Cardiac muscle cell (in vitro differentiated cells and primary cell): ENCODE measurements at regions not wholly inside any gene's neighbourhood (a gene's known extent, or its start where the extent isn't known, plus 50 kb on each side); places are given as distances from the start of the nearest gene placed in this dataset.
"Not testable (repeated sequence)": the region's sequence is repeated elsewhere in the genome, so short reads cannot be mapped to it uniquely, and the experiment has no call there.

Experiments used
- DNase-seq, 2 donors: peaks; one replicate each; pipeline versions ENCODE4 v3.0.0 to v3.0.0-alpha.2; 2010 to 2017; ENCODE audit warnings: low read depth in 1 of 2, low spot score in 1 of 2
- H3K27ac ChIP-seq: fragments of 200-600 bp; sonication (generic); 2 replicates; pipeline ENCODE4 v1.5.1; 2016
- H3K27me3 ChIP-seq: fragments of 200-600 bp; sonication (generic); 2 replicates; pipeline ENCODE4 v1.6.0; 2016; ENCODE audit warnings: control low read depth
- H3K36me3 ChIP-seq: fragments of 200-600 bp; sonication (generic); 2 replicates; pipeline ENCODE4 v1.5.1; 2016; ENCODE audit warnings: control low read depth
- H3K4me1 ChIP-seq: fragments of 200-600 bp; sonication (generic); 2 replicates; pipeline ENCODE4 v1.8.1; 2017; ENCODE audit warnings: low read depth, mild to moderate bottlenecking, mixed run types
- H3K4me3 ChIP-seq: fragments of 200-600 bp; sonication (generic); 2 replicates; pipeline ENCODE4 v1.5.1; 2016; ENCODE audit warnings: mild to moderate bottlenecking
- H3K9me3 ChIP-seq: fragments of 200-600 bp; sonication (generic); 2 replicates; pipeline ENCODE4 v1.5.1; 2017; ENCODE audit warnings: low read depth, mild to moderate bottlenecking, control low read depth
- CTCF ChIP-seq: IDR thresholded peaks from 2 replicates; pipeline ENCODE4 v1.5.1; 2012; ENCODE audit warnings: low read depth, mild to moderate bottlenecking, low read length

DNA sequence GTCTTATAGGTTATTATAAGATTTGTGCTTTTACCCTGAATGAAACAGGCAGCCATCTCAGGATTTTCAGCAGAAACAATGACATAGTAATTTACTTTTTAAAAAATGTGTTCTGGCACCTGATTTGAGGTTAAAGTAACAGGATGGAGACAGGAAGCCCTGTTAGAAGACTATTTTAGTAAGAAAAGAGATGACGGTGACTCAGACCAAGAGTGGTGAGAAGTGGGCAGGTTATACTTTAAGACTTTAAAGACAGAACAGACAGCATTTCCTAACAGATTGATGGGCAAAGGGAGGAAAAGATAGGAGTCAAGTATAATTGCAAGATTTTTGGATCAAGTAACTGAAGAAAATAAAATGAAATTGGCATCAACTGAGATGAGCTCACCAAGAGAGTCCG lies 436.8 kb upstream of the NR5A2 start:
- H3K9me3 ChIP-seq, result no peaks in the 10 kb centered on the region
- no peak overlapping the region for H3K4me3 ChIP-seq
- H3K4me1 ChIP-seq, result no peaks in the 10 kb centered on the region
- DNase-seq, result no peak
- no peaks in the 10 kb centered on the region for H3K27me3 ChIP-seq
- no peak overlapping the region for H3K27ac ChIP-seq
- no peaks in the 10 kb centered on the region for H3K36me3 ChIP-seq
- TF ChIP-seq CTCF, result no peak

GRCh38 chr1:199591468-199591867 lies 436.0 kb upstream of the NR5A2 start:
- Histone ChIP-seq H3K36me3 (no peaks in the 10 kb centered on the region), H3K27me3 (no peaks in the 10 kb centered on the region), H3K27ac (no peak overlapping the region), H3K4me3 (no peak overlapping the region), H3K9me3 (no peaks in the 10 kb centered on the region), H3K4me1 (no peaks in the 10 kb centered on the region)
- DNase-seq, result no peak
- TF ChIP-seq CTCF, result no peak

GRCh38 chr1:199593475-199593874 lies 434.0 kb upstream of the NR5A2 start:
- Histone ChIP-seq H3K36me3 (no peaks in the 10 kb centered on the region), H3K27me3 (no peaks in the 10 kb centered on the region), H3K9me3 (no peaks in the 10 kb centered on the region), H3K4me1 (no peaks in the 10 kb centered on the region), H3K4me3 (no peak overlapping the region), H3K27ac (no peak overlapping the region)
- TF ChIP-seq CTCF, result no peak
- no peak for DNase-seq

- not testable (repeated sequence) for H3K27ac ChIP-seq, DNase-seq, H3K9me3 ChIP-seq, H3K36me3 ChIP-seq, H3K27me3 ChIP-seq, H3K4me3 ChIP-seq, H3K4me1 ChIP-seq
These were observed 431.1 kb upstream of the NR5A2 start for GRCh38 chr1:199596448-199596847.

GRCh38 chr1:199597152-199597551 lies 430.4 kb upstream of the NR5A2 start:
- Histone ChIP-seq H3K27ac (no peak overlapping the region), H3K36me3 (no peaks in the 10 kb centered on the region), H3K27me3 (no peaks in the 10 kb centered on the region), H3K9me3 (no peaks in the 10 kb centered on the region), H3K4me3 (no peak overlapping the region), H3K4me1 (no peaks in the 10 kb centered on the region)
- no peak for DNase-seq
- TF ChIP-seq CTCF, result no peak

DNA sequence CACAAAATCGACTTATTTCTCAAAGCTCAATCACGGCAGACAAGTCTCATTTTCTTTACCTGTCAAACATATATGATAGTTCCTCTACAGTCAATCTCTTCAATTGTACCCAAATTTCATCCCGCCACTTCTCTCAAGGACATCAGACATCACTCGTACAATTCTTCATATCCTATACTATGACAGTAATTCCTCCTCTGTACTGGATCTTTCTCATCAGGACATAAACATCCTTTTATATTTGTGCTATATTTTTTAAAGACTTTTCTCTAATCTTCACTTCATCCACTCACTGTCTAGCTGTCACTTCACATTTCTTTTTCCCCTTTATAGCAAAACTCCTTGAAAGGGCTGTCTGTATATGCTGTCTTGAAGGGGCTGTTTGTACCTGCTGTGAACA lies 419.1 kb upstream of the NR5A2 start:
- H3K9me3 ChIP-seq, result no peaks in the 10 kb centered on the region
- H3K4me1 ChIP-seq, result no peaks in the 10 kb centered on the region
- DNase-seq, result no peak
- H3K4me3 ChIP-seq, result no peak overlapping the region
- H3K36me3 ChIP-seq, result no peaks in the 10 kb centered on the region
- TF ChIP-seq CTCF, result no peak
- H3K27ac ChIP-seq, result no peak overlapping the region
- H3K27me3 ChIP-seq, result no peaks in the 10 kb centered on the region
